ENCODE measurements at regions not wholly inside any gene's neighbourhood (a gene's known extent, or its start where the extent isn't known, plus 50 kb on each side); places are given as distances from the start of the nearest gene placed in this dataset.

DNA sequence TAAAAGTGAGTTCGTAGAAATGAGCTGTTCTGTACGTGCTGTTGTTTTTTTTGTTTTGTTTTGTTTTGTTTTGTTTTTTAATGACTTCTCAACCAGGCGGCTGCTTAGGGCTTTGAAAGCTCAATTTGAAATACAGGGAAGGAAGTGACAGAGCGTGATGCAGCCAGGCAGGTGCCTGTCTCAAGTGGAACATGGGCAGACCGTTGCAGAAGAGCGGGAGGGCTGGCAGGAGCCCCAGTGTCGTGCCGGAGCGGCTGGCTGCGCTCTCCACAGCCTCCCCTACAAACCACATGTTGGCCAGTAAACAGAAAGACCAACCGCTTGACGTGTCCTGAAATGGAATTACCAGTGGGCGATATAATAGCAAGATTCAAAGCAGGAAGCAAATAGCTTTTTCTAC lies 164.9 kb upstream of the RREB1 start:
- intact Hi-C loops (cut with DNase I): no loop called here
- H3K4me3 ChIP-seq: no peak overlapping the region
- TF ChIP-seq, protein P1, sequence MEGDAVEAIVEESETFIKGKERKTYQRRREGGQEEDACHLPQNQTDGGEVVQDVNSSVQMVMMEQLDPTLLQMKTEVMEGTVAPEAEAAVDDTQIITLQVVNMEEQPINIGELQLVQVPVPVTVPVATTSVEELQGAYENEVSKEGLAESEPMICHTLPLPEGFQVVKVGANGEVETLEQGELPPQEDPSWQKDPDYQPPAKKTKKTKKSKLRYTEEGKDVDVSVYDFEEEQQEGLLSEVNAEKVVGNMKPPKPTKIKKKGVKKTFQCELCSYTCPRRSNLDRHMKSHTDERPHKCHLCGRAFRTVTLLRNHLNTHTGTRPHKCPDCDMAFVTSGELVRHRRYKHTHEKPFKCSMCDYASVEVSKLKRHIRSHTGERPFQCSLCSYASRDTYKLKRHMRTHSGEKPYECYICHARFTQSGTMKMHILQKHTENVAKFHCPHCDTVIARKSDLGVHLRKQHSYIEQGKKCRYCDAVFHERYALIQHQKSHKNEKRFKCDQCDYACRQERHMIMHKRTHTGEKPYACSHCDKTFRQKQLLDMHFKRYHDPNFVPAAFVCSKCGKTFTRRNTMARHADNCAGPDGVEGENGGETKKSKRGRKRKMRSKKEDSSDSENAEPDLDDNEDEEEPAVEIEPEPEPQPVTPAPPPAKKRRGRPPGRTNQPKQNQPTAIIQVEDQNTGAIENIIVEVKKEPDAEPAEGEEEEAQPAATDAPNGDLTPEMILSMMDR (IDR thresholded peaks at IDR 0.05): no peak
- TF ChIP-seq POLR2AphosphoS5 (IDR thresholded peaks at IDR 0.05): no peak
- TF ChIP-seq POLR2A (IDR thresholded peaks at IDR 0.05): no peak
- TF ChIP-seq EP300 (IDR thresholded peaks at IDR 0.05): no peak
- no peaks in the 10 kb centered on the region for H3K4me1 ChIP-seq
- no peaks in the 10 kb centered on the region for H3K27me3 ChIP-seq
- DNase-seq: peak; percentile 72
- no peaks in the 10 kb centered on the region for H3K36me3 ChIP-seq
- no peaks in the 10 kb centered on the region for H3K9me3 ChIP-seq
- H3K27ac ChIP-seq: no peak overlapping the region
- WGBS, 2 donors: 18 to 49% methylated on average over 13 of the region's 13 CpGs

- Histone ChIP-seq H3K27ac (no peak overlapping the region), H3K36me3 (no peaks in the 10 kb centered on the region), H3K4me3 (no peak overlapping the region), H3K4me1 (no peaks in the 10 kb centered on the region), H3K9me3 (no peaks in the 10 kb centered on the region), H3K27me3 (no peaks in the 10 kb centered on the region)
- TF ChIP-seq, protein P1 (IDR thresholded peaks at IDR 0.05): no peak
- TF ChIP-seq EP300 (IDR thresholded peaks at IDR 0.05) (no peak), POLR2A (IDR thresholded peaks at IDR 0.05) (no peak), POLR2AphosphoS5 (IDR thresholded peaks at IDR 0.05) (no peak)
- no peak for DNase-seq
- intact Hi-C loops (cut with DNase I): no loop called here
- WGBS, 2 donors: 38 to 47% methylated on average over 1 of the region's 1 CpG
These were observed 164.3 kb upstream of the RREB1 start for GRCh38 chr6:6943421-6943820.

GRCh38 chr6:6946206-6947155 lies 161.3 kb upstream of the RREB1 start:
- intact Hi-C loops (cut with DNase I): no loop called here
- no peak for TF ChIP-seq EP300 (IDR thresholded peaks at IDR 0.05)
- TF ChIP-seq, protein P1 (IDR thresholded peaks at IDR 0.05): no peak
- TF ChIP-seq POLR2AphosphoS5 (IDR thresholded peaks at IDR 0.05): no peak
- TF ChIP-seq POLR2A (IDR thresholded peaks at IDR 0.05): no peak
- Histone ChIP-seq H3K4me3 (no peak overlapping the region), H3K36me3 (no peaks in the 10 kb centered on the region), H3K9me3 (peaks cover 0 to 6% (median 0%) of the 10 kb centered on the region in 4 donors), H3K27ac (no peak overlapping the region), H3K4me1 (no peaks in the 10 kb centered on the region), H3K27me3 (no peaks in the 10 kb centered on the region)
- WGBS, 2 donors: 62 to 74% methylated on average over 8 of the region's 8 CpGs
- DNase-seq: no peak

- H3K4me1 ChIP-seq: no peaks in the 10 kb centered on the region
- TF ChIP-seq POLR2AphosphoS5 (IDR thresholded peaks at IDR 0.05) (no peak), POLR2A (IDR thresholded peaks at IDR 0.05) (no peak), EP300 (IDR thresholded peaks at IDR 0.05) (no peak)
- TF ChIP-seq, protein P1 (IDR thresholded peaks at IDR 0.05): no peak
- no peaks in the 10 kb centered on the region for H3K36me3 ChIP-seq
- no peak overlapping the region for H3K4me3 ChIP-seq
- no peak for DNase-seq
- WGBS, 2 donors: 73 to 77% methylated on average over 3 of the region's 3 CpGs
- intact Hi-C loops (cut with DNase I): no loop called here
- H3K9me3 ChIP-seq: peaks cover 0 to 6% (median 0%) of the 10 kb centered on the region in 4 donors
- H3K27me3 ChIP-seq: no peaks in the 10 kb centered on the region
- no peak overlapping the region for H3K27ac ChIP-seq
These were observed 157.2 kb upstream of the RREB1 start for GRCh38 chr6:6950373-6951145.
